Lower leg skin (tissue), 3 donors: ENCODE measurements at regions not wholly inside any gene's neighbourhood (a gene's known extent, or its start where the extent isn't known, plus 50 kb on each side); places are given as distances from the start of the nearest gene placed in this dataset.

Source experiments
- CTCF ChIP-seq, 3 donors: fragments of 450-650 bp; IDR thresholded peaks; one replicate each; pipeline ENCODE4 v1.5.1; 2016; ENCODE audit warnings: antibody characterized with exemption in 3 of 3, mild to moderate bottlenecking in 3 of 3, moderate library complexity in 2 of 3
- POLR2A ChIP-seq, 2 donors: fragments of 450-650 bp; IDR thresholded peaks; one replicate each; pipeline ENCODE4 v1.6.1; 2016 to 2017; ENCODE audit warnings: antibody characterized with exemption in 2 of 2, mild to moderate bottlenecking in 1 of 2, moderate library complexity in 1 of 2

GRCh38 chr4:62791386-62791785 lies 1591.3 kb downstream of the ADGRL3 start:
- no peak for TF ChIP-seq CTCF (IDR thresholded peaks at IDR 0.05)
- TF ChIP-seq POLR2A (IDR thresholded peaks at IDR 0.05): no peak
